CD14-positive monocyte (primary cell): ENCODE measurements at regions not wholly inside any gene's neighbourhood (a gene's known extent, or its start where the extent isn't known, plus 50 kb on each side); places are given as distances from the start of the nearest gene placed in this dataset.

Experiments
- DNase-seq, 3 donors: peaks; one replicate each; pipeline ENCODE4 v3.0.0-alpha.2; 2011 to 2022
- H2AFZ ChIP-seq: 2 replicates; pipeline ENCODE4 v1.6.0; 2012; ENCODE audit warnings: mild to moderate bottlenecking, low read depth, low read length, inconsistent platforms; ENCODE audit not compliant: insufficient read depth, poor library complexity, severe bottlenecking
- H3K27ac ChIP-seq, 2 donors: 1 replicate in 1 of 2; 2 replicates in 1 of 2; pipeline ENCODE4 v1.5.1; 2012 to 2013; ENCODE audit warnings: low read length in 2 of 2, control low read depth in 1 of 2, inconsistent platforms in 1 of 2, low read depth in 1 of 2, mild to moderate bottlenecking in 1 of 2
- H3K27me3 ChIP-seq, 2 donors: one replicate each; pipeline versions ENCODE4 v1.6.0 to v1.6.1; 2011 to 2013; ENCODE audit warnings: low read length in 2 of 2; ENCODE audit not compliant: control insufficient read depth in 2 of 2, insufficient read depth in 2 of 2
- H3K36me3 ChIP-seq, 2 donors: replicated peaks in 1 of 2; 1 replicate in 1 of 2; 2 replicates in 1 of 2; pipeline versions ENCODE4 v1.5.1 to v1.6.1; 2012 to 2013; ENCODE audit warnings: low read length in 2 of 2, control low read depth in 1 of 2, inconsistent platforms in 1 of 2, mild to moderate bottlenecking in 1 of 2; ENCODE audit not compliant: insufficient read depth in 2 of 2, control insufficient read depth in 1 of 2
- H3K4me1 ChIP-seq, 2 donors: 1 replicate in 1 of 2; 2 replicates in 1 of 2; pipeline versions ENCODE4 v1.5.1 to v1.6.1; 2012 to 2013; ENCODE audit warnings: low read length in 2 of 2, control low read depth in 1 of 2, inconsistent platforms in 1 of 2, mild to moderate bottlenecking in 1 of 2, moderate library complexity in 1 of 2; ENCODE audit not compliant: insufficient read depth in 2 of 2, control insufficient read depth in 1 of 2
- H3K4me2 ChIP-seq: replicated peaks from 2 replicates; pipeline ENCODE3; 2012; ENCODE audit warnings: low read length, moderate library complexity, mild to moderate bottlenecking; ENCODE audit not compliant: poor library complexity, severe bottlenecking; ENCODE audit errors: extremely low read depth
- H3K4me3 ChIP-seq, 3 experiments: fragments of 200-600 bp in 1 of 3; sonication (generic) in 1 of 3; replicated peaks in 1 of 3; 1 replicate in 2 of 3; 2 replicates in 1 of 3; pipeline ENCODE4 v1.5.1; 2011 to 2013; ENCODE audit warnings: low read length in 3 of 3, mild to moderate bottlenecking in 3 of 3, control low read depth in 2 of 3, low read depth in 2 of 3, inconsistent platforms in 1 of 3, moderate library complexity in 1 of 3
- H3K79me2 ChIP-seq: 2 replicates; pipeline ENCODE4 v1.6.0; 2012; ENCODE audit warnings: mild to moderate bottlenecking, control low read depth, inconsistent platforms, low read length, moderate library complexity; ENCODE audit not compliant: insufficient read depth
- H3K9ac ChIP-seq: 2 replicates; pipeline ENCODE4 v1.6.0; 2017; ENCODE audit warnings: low read length, mild to moderate bottlenecking; ENCODE audit not compliant: insufficient read depth, poor library complexity, severe bottlenecking
- H3K9me3 ChIP-seq, 2 donors: replicated peaks in 1 of 2; 1 replicate in 1 of 2; 2 replicates in 1 of 2; pipeline versions ENCODE4 v1.5.1 to v1.6.1; 2012 to 2013; ENCODE audit warnings: low read length in 2 of 2, control low read depth in 1 of 2; ENCODE audit not compliant: control insufficient read depth in 1 of 2, insufficient read depth in 1 of 2
- H4K20me1 ChIP-seq: 2 replicates; pipeline ENCODE4 v1.6.0; 2012; ENCODE audit warnings: mild to moderate bottlenecking, low read length, control low read depth, moderate library complexity; ENCODE audit not compliant: insufficient read depth
- H3K27ac Mint-ChIP-seq, 7 donors: one replicate each; pipeline ENCODE4 v1.8.0; 2020; ENCODE audit warnings: mild to moderate bottlenecking in 7 of 7, mixed read lengths in 7 of 7, moderate library complexity in 6 of 7, inconsistent platforms in 2 of 7
- H3K27me3 Mint-ChIP-seq, 3 donors: one replicate each; pipeline ENCODE4 v1.8.0; 2021 to 2022; ENCODE audit warnings: low read depth in 3 of 3, mild to moderate bottlenecking in 3 of 3, mixed read lengths in 3 of 3, moderate library complexity in 3 of 3, inconsistent platforms in 1 of 3
- H3K36me3 Mint-ChIP-seq, 2 donors: one replicate each; pipeline ENCODE4 v1.8.0; 2020; ENCODE audit warnings: mixed read lengths in 2 of 2, inconsistent platforms in 1 of 2, mild to moderate bottlenecking in 1 of 2
- H3K4me1 Mint-ChIP-seq: one replicate; pipeline ENCODE4 v1.8.0; 2020; ENCODE audit warnings: mild to moderate bottlenecking, mixed read lengths
- H3K4me3 Mint-ChIP-seq, 2 donors: one replicate each; pipeline ENCODE4 v1.8.0; 2020; ENCODE audit warnings: mild to moderate bottlenecking in 2 of 2, mixed read lengths in 2 of 2, moderate library complexity in 1 of 2
- H3K9me3 Mint-ChIP-seq, 7 donors: one replicate each; pipeline ENCODE4 v1.8.0; 2020 to 2022; ENCODE audit warnings: mixed read lengths in 7 of 7, mild to moderate bottlenecking in 6 of 7, moderate library complexity in 6 of 7, inconsistent platforms in 2 of 7
- WGBS: methylation state at CpG from one replicate; pipeline ENCODE4 v1.1.5; 2013; ENCODE audit warnings: missing lambda C conversion rate; ENCODE audit not compliant: insufficient coverage; 5-methylcytosine and 5-hydroxymethylcytosine counted together
- intact Hi-C, 2 donors: fragments of 100-400 bp; cut with micrococcal nuclease; formaldehyde crosslinking; loops; one replicate each; pipeline versions ENCODE4 v1.15.0 to v1.15.1; 2023
- TF ChIP-seq, protein P1 (sequence below): fragments of 200-600 bp; IDR thresholded peaks from one replicate; pipeline ENCODE4 v1.8.0; 2022; ENCODE audit warnings: antibody characterized with exemption, mild to moderate bottlenecking

DNA sequence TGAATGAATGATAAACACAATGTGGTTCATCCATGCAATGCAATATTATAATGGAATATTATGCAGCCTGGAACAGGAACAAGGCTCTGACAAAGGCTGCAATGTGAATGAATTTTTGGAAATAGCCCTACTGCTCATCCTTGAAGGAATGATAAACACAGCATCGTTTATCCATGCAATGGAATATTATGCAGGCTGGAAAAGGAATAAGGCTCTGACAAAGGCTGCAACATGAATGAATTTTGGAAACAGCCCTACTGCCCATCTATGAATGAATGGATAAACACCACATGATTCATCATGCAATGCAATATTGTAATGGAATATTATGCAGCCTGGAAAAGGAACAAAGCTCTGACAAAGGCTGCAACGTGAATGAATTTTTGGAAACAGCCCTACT lies 159.4 kb downstream of the CRLF2 start:
- Histone ChIP-seq H3K4me1 (no peaks in the 10 kb centered on the region), H2AFZ (no peak overlapping the region), H3K27ac (no peak overlapping the region), H3K4me3 (no peak overlapping the region), H4K20me1 (no peaks in the 10 kb centered on the region), H3K27me3 (no peaks in the 10 kb centered on the region), H3K79me2 (no peaks in the 10 kb centered on the region), H3K4me2 (no peak overlapping the region), H3K36me3 (no peaks in the 10 kb centered on the region), H3K9me3 (peaks cover 0 to 28% of the 10 kb centered on the region in 2 donors), H3K9ac (no peak overlapping the region)
- Mint-ChIP-seq H3K4me3 (no peak overlapping the region), H3K27me3 (peaks cover 2 to 7% (median 3%) of the 10 kb centered on the region in 3 donors), H3K36me3 (no peaks in the 10 kb centered on the region), H3K9me3 (peaks cover 0 to 22% (median 15%) of the 10 kb centered on the region in 7 donors), H3K4me1 (no peaks in the 10 kb centered on the region), H3K27ac (no peak overlapping the region)
- no peak for DNase-seq
- 100% methylated on average over 1 of the region's 2 CpGs for WGBS
- TF ChIP-seq, protein P1, sequence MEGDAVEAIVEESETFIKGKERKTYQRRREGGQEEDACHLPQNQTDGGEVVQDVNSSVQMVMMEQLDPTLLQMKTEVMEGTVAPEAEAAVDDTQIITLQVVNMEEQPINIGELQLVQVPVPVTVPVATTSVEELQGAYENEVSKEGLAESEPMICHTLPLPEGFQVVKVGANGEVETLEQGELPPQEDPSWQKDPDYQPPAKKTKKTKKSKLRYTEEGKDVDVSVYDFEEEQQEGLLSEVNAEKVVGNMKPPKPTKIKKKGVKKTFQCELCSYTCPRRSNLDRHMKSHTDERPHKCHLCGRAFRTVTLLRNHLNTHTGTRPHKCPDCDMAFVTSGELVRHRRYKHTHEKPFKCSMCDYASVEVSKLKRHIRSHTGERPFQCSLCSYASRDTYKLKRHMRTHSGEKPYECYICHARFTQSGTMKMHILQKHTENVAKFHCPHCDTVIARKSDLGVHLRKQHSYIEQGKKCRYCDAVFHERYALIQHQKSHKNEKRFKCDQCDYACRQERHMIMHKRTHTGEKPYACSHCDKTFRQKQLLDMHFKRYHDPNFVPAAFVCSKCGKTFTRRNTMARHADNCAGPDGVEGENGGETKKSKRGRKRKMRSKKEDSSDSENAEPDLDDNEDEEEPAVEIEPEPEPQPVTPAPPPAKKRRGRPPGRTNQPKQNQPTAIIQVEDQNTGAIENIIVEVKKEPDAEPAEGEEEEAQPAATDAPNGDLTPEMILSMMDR, result no peak
- intact Hi-C loops, result no loop called here

DNA sequence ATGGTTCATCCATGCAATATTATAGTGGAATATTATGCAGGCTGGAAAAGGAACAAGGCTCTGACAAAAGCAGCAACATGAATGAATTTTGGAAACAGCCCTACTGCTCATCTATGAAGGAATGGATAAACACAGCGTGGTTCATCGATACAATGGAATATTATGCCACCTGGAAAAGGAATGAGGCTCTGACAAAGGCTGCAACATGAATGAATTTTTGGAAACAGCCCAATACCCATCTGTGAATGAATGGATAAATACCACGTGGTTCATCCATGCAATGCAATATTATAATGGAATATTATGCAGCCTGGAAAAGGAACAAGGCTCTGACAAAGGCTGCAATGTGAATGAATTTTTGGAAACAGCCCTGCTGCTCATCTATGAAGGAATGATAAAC lies 160.4 kb downstream of the CRLF2 start:
- H3K4me3 Mint-ChIP-seq, result no peak overlapping the region
- no peaks in the 10 kb centered on the region for H3K4me1 ChIP-seq
- no peaks in the 10 kb centered on the region for H3K36me3 Mint-ChIP-seq
- peaks cover 0 to 22% (median 15%) of the 10 kb centered on the region in 7 donors for H3K9me3 Mint-ChIP-seq
- H3K27ac Mint-ChIP-seq, result no peak overlapping the region
- H3K4me1 Mint-ChIP-seq, result no peaks in the 10 kb centered on the region
- no peak overlapping the region for H3K27ac ChIP-seq
- no peak overlapping the region for H3K4me3 ChIP-seq
- H3K9me3 ChIP-seq, result peaks cover 0 to 28% of the 10 kb centered on the region in 2 donors
- TF ChIP-seq, protein P1, result no peak
- H3K79me2 ChIP-seq, result no peaks in the 10 kb centered on the region
- H3K27me3 Mint-ChIP-seq, result peaks cover 2 to 6% (median 5%) of the 10 kb centered on the region in 3 donors
- H3K9ac ChIP-seq, result no peak overlapping the region
- H3K27me3 ChIP-seq, result no peaks in the 10 kb centered on the region
- H2AFZ ChIP-seq, result no peak overlapping the region
- H3K4me2 ChIP-seq, result no peak overlapping the region
- intact Hi-C loops, result no loop called here
- H4K20me1 ChIP-seq, result no peaks in the 10 kb centered on the region
- H3K36me3 ChIP-seq, result no peaks in the 10 kb centered on the region
- WGBS, result no CpG with 5 or more reads among the region's 3 CpGs
- DNase-seq, result no peak
